Left hindlimb (tissue), 1 donor: ENCODE measurements at regions not wholly inside any gene's neighbourhood (a gene's known extent, or its start where the extent isn't known, plus 50 kb on each side); places are given as distances from the start of the nearest gene placed in this dataset.
A peak's percentile ranks its signal among the peaks of the same experiment; 100 is the strongest.

Source experiments
- DNase-seq: peaks from one replicate; pipeline ENCODE4 v3.0.0-alpha.2; 2018

- DNase-seq = no peak
Observed at GRCh38 chr9:96086936-96087571, 211.6 kb downstream of the ERCC6L2 start.

- DNase-seq = no peak
Observed at GRCh38 chr9:96085491-96086143, 210.1 kb downstream of the ERCC6L2 start.

GRCh38 chr9:96084331-96084734, 208.8 kb downstream of the ERCC6L2 start:
- DNase-seq = peak; percentile 62

- no peak for DNase-seq
Observed at GRCh38 chr9:96082516-96083232, 207.2 kb downstream of the ERCC6L2 start.

- DNase-seq = no peak
Observed at GRCh38 chr9:96080364-96080763, 204.9 kb downstream of the ERCC6L2 start.

- no peak for DNase-seq
Observed at GRCh38 chr9:96079779-96080178, 204.3 kb downstream of the ERCC6L2 start.

GRCh38 chr9:96078897-96079490, 203.5 kb downstream of the ERCC6L2 start:
- DNase-seq = no peak

- DNase-seq = no peak
Observed at GRCh38 chr9:96075757-96076156, 200.3 kb downstream of the ERCC6L2 start.

- no peak for DNase-seq
Observed at GRCh38 chr9:96075111-96075510, 199.6 kb downstream of the ERCC6L2 start.

- no peak for DNase-seq
Observed at GRCh38 chr9:96073531-96074480, 198.3 kb downstream of the ERCC6L2 start.

- no peak for DNase-seq
Observed at GRCh38 chr9:96072930-96073329, 197.4 kb downstream of the ERCC6L2 start.

- DNase-seq = no peak
Observed at GRCh38 chr9:96071815-96072124, 196.3 kb downstream of the ERCC6L2 start.

GRCh38 chr9:96071076-96071814, 195.8 kb downstream of the ERCC6L2 start:
- no peak for DNase-seq

GRCh38 chr9:96069629-96070220, 194.2 kb downstream of the ERCC6L2 start:
- DNase-seq = no peak

GRCh38 chr9:96068511-96068910, 193.0 kb downstream of the ERCC6L2 start:
- DNase-seq = no peak

GRCh38 chr9:96067600-96067999, 192.1 kb downstream of the ERCC6L2 start:
- DNase-seq = no peak

- DNase-seq = peak; percentile 70
Observed at GRCh38 chr9:96067004-96067403, 191.5 kb downstream of the ERCC6L2 start.

GRCh38 chr9:96065482-96066251, 190.2 kb downstream of the ERCC6L2 start:
- DNase-seq = no peak

GRCh38 chr9:96064826-96065481, 189.5 kb downstream of the ERCC6L2 start:
- DNase-seq = no peak

GRCh38 chr9:96062854-96063253, 187.4 kb downstream of the ERCC6L2 start:
- DNase-seq = no peak
